ENCODE measurements at regions not wholly inside any gene's neighbourhood (a gene's known extent, or its start where the extent isn't known, plus 50 kb on each side); places are given as distances from the start of the nearest gene placed in this dataset.

- Histone ChIP-seq H3K9ac (ENCODE audit: low read length in 5 of 5) (no peak overlapping the region), H3K27me3 (ENCODE audit: control insufficient read depth in 5 of 5, insufficient read depth in 4 of 5, low read length in 5 of 5) (no peaks in the 10 kb centered on the region), H3K9me3 (ENCODE audit: control insufficient read depth in 5 of 5, low read length in 5 of 5) (peaks cover 0 to 4% (median 0%) of the 10 kb centered on the region in 5 donors), H3K36me3 (ENCODE audit: control insufficient read depth in 5 of 5, insufficient read depth in 5 of 5, low read length in 5 of 5) (no peaks in the 10 kb centered on the region), H3K27ac (ENCODE audit: low read depth, low read length) (no peak overlapping the region), H3K4me1 (ENCODE audit: control insufficient read depth in 5 of 5, insufficient read depth in 5 of 5, low read length in 5 of 5) (no peaks in the 10 kb centered on the region), H3K4me3 (ENCODE audit: low read depth in 1 of 5, low read length in 5 of 5) (no peak overlapping the region)
Measured at GRCh38 chr6:92848901-92849300, 570.5 kb downstream of the EPHA7 start.

GRCh38 chr6:92848459-92848858 is 570.9 kb downstream of the EPHA7 start:
- H3K9me3 ChIP-seq (ENCODE audit: control insufficient read depth in 5 of 5, low read length in 5 of 5), result peaks cover 0 to 4% (median 0%) of the 10 kb centered on the region in 5 donors
- no peak overlapping the region for H3K27ac ChIP-seq (ENCODE audit: low read depth, low read length)
- no peak overlapping the region for H3K9ac ChIP-seq (ENCODE audit: low read length in 5 of 5)
- no peaks in the 10 kb centered on the region for H3K36me3 ChIP-seq (ENCODE audit: control insufficient read depth in 5 of 5, insufficient read depth in 5 of 5, low read length in 5 of 5)
- H3K4me3 ChIP-seq (ENCODE audit: low read depth in 1 of 5, low read length in 5 of 5), result no peak overlapping the region
- no peaks in the 10 kb centered on the region for H3K4me1 ChIP-seq (ENCODE audit: control insufficient read depth in 5 of 5, insufficient read depth in 5 of 5, low read length in 5 of 5)
- no peaks in the 10 kb centered on the region for H3K27me3 ChIP-seq (ENCODE audit: control insufficient read depth in 5 of 5, insufficient read depth in 4 of 5, low read length in 5 of 5)

- peaks cover 0 to 4% (median 0%) of the 10 kb centered on the region in 5 donors for H3K9me3 ChIP-seq (ENCODE audit: control insufficient read depth in 5 of 5, low read length in 5 of 5)
- no peaks in the 10 kb centered on the region for H3K4me1 ChIP-seq (ENCODE audit: control insufficient read depth in 5 of 5, insufficient read depth in 5 of 5, low read length in 5 of 5)
- no peak overlapping the region for H3K27ac ChIP-seq (ENCODE audit: low read depth, low read length)
- no peak overlapping the region for H3K9ac ChIP-seq (ENCODE audit: low read length in 5 of 5)
- no peak overlapping the region for H3K4me3 ChIP-seq (ENCODE audit: low read depth in 1 of 5, low read length in 5 of 5)
- H3K27me3 ChIP-seq (ENCODE audit: control insufficient read depth in 5 of 5, insufficient read depth in 4 of 5, low read length in 5 of 5), result no peaks in the 10 kb centered on the region
- H3K36me3 ChIP-seq (ENCODE audit: control insufficient read depth in 5 of 5, insufficient read depth in 5 of 5, low read length in 5 of 5), result no peaks in the 10 kb centered on the region
Measured at GRCh38 chr6:92847988-92848387, 571.4 kb downstream of the EPHA7 start.

DNA sequence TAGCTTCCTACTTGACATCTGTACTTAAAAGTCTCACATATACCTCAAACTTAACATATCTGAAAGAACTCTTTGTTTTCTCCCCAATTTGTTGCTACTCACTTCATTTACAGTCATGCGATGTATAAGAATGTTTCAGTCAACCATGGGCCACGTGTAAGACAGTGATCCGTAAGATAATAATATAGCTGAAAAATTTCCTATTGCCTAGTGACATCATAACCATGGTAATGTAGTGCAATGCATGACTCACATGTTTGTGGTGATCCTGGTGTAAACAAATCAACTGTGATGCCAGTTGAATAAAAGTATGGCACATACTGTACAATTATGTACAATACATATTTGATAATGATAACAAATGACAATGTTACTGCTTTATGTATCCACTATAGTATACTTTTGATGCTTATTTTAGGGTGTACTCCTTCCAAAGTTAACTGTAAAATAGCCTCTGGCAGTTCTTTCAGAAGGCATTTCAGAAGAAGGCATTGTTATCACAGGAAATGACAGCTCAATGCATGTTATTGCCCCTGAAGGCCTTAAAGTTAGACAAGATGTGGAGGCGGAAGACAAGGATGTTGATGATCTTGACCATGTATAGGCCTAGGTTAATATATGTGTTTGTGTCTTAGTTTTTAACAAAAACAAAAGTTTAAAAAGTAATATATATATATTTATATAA is 579.0 kb downstream of the EPHA7 start:
- Histone ChIP-seq H3K9ac (ENCODE audit: low read length in 5 of 5) (no peak overlapping the region), H3K4me3 (ENCODE audit: low read depth in 1 of 5, low read length in 5 of 5) (no peak overlapping the region), H3K27ac (ENCODE audit: low read depth, low read length) (no peak overlapping the region), H3K27me3 (ENCODE audit: control insufficient read depth in 5 of 5, insufficient read depth in 4 of 5, low read length in 5 of 5) (no peaks in the 10 kb centered on the region), H3K4me1 (ENCODE audit: control insufficient read depth in 5 of 5, insufficient read depth in 5 of 5, low read length in 5 of 5) (no peaks in the 10 kb centered on the region), H3K9me3 (ENCODE audit: control insufficient read depth in 5 of 5, low read length in 5 of 5) (no peaks in the 10 kb centered on the region), H3K36me3 (ENCODE audit: control insufficient read depth in 5 of 5, insufficient read depth in 5 of 5, low read length in 5 of 5) (no peaks in the 10 kb centered on the region)

- no peak overlapping the region for H3K27ac ChIP-seq (ENCODE audit: low read depth, low read length)
- H3K27me3 ChIP-seq (ENCODE audit: control insufficient read depth in 5 of 5, insufficient read depth in 4 of 5, low read length in 5 of 5), result no peaks in the 10 kb centered on the region
- H3K9me3 ChIP-seq (ENCODE audit: control insufficient read depth in 5 of 5, low read length in 5 of 5), result peaks cover 0 to 3% (median 0%) of the 10 kb centered on the region in 5 donors
- no peaks in the 10 kb centered on the region for H3K4me1 ChIP-seq (ENCODE audit: control insufficient read depth in 5 of 5, insufficient read depth in 5 of 5, low read length in 5 of 5)
- H3K36me3 ChIP-seq (ENCODE audit: control insufficient read depth in 5 of 5, insufficient read depth in 5 of 5, low read length in 5 of 5), result no peaks in the 10 kb centered on the region
- H3K4me3 ChIP-seq (ENCODE audit: low read depth in 1 of 5, low read length in 5 of 5), result no peak overlapping the region
- no peak overlapping the region for H3K9ac ChIP-seq (ENCODE audit: low read length in 5 of 5)
Measured at GRCh38 chr6:92828788-92829187, 590.6 kb downstream of the EPHA7 start.

DNA sequence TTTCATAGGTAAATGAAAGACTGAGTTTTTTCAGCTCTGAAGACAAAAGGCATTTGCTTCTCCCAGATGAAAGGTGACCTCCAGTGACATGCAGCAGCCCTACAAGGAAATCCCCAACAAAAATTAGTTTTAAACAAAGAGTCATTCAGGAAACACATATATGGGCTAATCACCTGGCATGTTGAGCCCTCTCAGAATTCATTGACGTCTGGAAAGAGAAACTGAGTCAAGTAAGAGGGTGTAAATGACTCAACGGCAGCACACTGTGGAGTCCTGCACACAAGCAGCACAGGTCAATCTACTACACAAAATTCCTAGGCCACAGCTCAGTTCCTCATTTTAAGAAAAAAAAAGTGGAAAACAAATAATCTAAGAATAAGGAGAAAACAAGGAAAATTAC is 592.3 kb downstream of the EPHA7 start:
- H3K27ac ChIP-seq (ENCODE audit: low read depth, low read length), result no peak overlapping the region
- H3K9me3 ChIP-seq (ENCODE audit: control insufficient read depth in 5 of 5, low read length in 5 of 5), result peaks cover 0 to 3% (median 0%) of the 10 kb centered on the region in 5 donors
- no peak overlapping the region for H3K4me3 ChIP-seq (ENCODE audit: low read depth in 1 of 5, low read length in 5 of 5)
- H3K36me3 ChIP-seq (ENCODE audit: control insufficient read depth in 5 of 5, insufficient read depth in 5 of 5, low read length in 5 of 5), result no peaks in the 10 kb centered on the region
- H3K27me3 ChIP-seq (ENCODE audit: control insufficient read depth in 5 of 5, insufficient read depth in 4 of 5, low read length in 5 of 5), result no peaks in the 10 kb centered on the region
- no peaks in the 10 kb centered on the region for H3K4me1 ChIP-seq (ENCODE audit: control insufficient read depth in 5 of 5, insufficient read depth in 5 of 5, low read length in 5 of 5)
- no peak overlapping the region for H3K9ac ChIP-seq (ENCODE audit: low read length in 5 of 5)

- no peaks in the 10 kb centered on the region for H3K4me1 ChIP-seq (ENCODE audit: control insufficient read depth in 5 of 5, insufficient read depth in 5 of 5, low read length in 5 of 5)
- no peaks in the 10 kb centered on the region for H3K27me3 ChIP-seq (ENCODE audit: control insufficient read depth in 5 of 5, insufficient read depth in 4 of 5, low read length in 5 of 5)
Measured at GRCh38 chr6:92826633-92827032, 592.7 kb downstream of the EPHA7 start.

DNA sequence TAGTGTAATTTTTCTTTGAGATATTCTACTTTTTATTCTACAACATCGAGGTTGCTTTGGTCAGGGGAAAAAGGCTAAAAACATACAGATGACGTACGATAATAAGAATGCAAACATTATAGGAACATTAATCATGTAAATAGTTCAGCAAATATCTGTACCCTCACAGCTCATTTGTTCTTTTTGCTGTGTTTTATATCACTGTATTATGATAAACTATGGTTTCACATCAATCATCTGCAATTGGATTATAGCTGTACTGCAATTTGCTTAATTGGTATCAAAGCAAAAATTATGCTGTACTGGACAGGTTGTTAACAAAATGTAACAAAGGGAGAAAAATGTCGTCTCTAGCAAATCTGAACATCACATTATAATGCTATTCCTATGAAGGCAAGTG is 597.1 kb downstream of the EPHA7 start:
- Histone ChIP-seq H3K4me3 (ENCODE audit: low read depth in 1 of 5, low read length in 5 of 5) (no peak overlapping the region), H3K4me1 (ENCODE audit: control insufficient read depth in 5 of 5, insufficient read depth in 5 of 5, low read length in 5 of 5) (no peaks in the 10 kb centered on the region), H3K27ac (ENCODE audit: low read depth, low read length) (no peak overlapping the region), H3K36me3 (ENCODE audit: control insufficient read depth in 5 of 5, insufficient read depth in 5 of 5, low read length in 5 of 5) (no peaks in the 10 kb centered on the region), H3K9me3 (ENCODE audit: control insufficient read depth in 5 of 5, low read length in 5 of 5) (no peaks in the 10 kb centered on the region), H3K27me3 (ENCODE audit: control insufficient read depth in 5 of 5, insufficient read depth in 4 of 5, low read length in 5 of 5) (no peaks in the 10 kb centered on the region), H3K9ac (ENCODE audit: low read length in 5 of 5) (no peak overlapping the region)

More at GRCh38 chr6:92826633-92827032, 592.7 kb downstream of the EPHA7 start:
- H3K9me3 ChIP-seq (ENCODE audit: control insufficient read depth in 5 of 5, low read length in 5 of 5), result peaks cover 0 to 3% (median 0%) of the 10 kb centered on the region in 5 donors
- no peak overlapping the region for H3K9ac ChIP-seq (ENCODE audit: low read length in 5 of 5)
- H3K36me3 ChIP-seq (ENCODE audit: control insufficient read depth in 5 of 5, insufficient read depth in 5 of 5, low read length in 5 of 5), result no peaks in the 10 kb centered on the region
- no peak overlapping the region for H3K4me3 ChIP-seq (ENCODE audit: low read depth in 1 of 5, low read length in 5 of 5)
- H3K27ac ChIP-seq (ENCODE audit: low read depth, low read length), result no peak overlapping the region

- Histone ChIP-seq H3K36me3 (ENCODE audit: control insufficient read depth in 5 of 5, insufficient read depth in 5 of 5, low read length in 5 of 5) (no peaks in the 10 kb centered on the region), H3K4me1 (ENCODE audit: control insufficient read depth in 5 of 5, insufficient read depth in 5 of 5, low read length in 5 of 5) (no peaks in the 10 kb centered on the region), H3K9me3 (ENCODE audit: control insufficient read depth in 5 of 5, low read length in 5 of 5) (peaks cover 0 to 3% (median 0%) of the 10 kb centered on the region in 5 donors), H3K4me3 (ENCODE audit: low read depth in 1 of 5, low read length in 5 of 5) (no peak overlapping the region), H3K27ac (ENCODE audit: low read depth, low read length) (no peak overlapping the region), H3K27me3 (ENCODE audit: control insufficient read depth in 5 of 5, insufficient read depth in 4 of 5, low read length in 5 of 5) (no peaks in the 10 kb centered on the region), H3K9ac (ENCODE audit: low read length in 5 of 5) (no peak overlapping the region)
Measured at GRCh38 chr6:92820601-92821000, 598.8 kb downstream of the EPHA7 start.

GRCh38 chr6:92810913-92811312 is 608.4 kb downstream of the EPHA7 start:
- Histone ChIP-seq H3K36me3 (ENCODE audit: control insufficient read depth in 5 of 5, insufficient read depth in 5 of 5, low read length in 5 of 5) (no peaks in the 10 kb centered on the region), H3K4me3 (ENCODE audit: low read depth in 1 of 5, low read length in 5 of 5) (no peak overlapping the region), H3K27me3 (ENCODE audit: control insufficient read depth in 5 of 5, insufficient read depth in 4 of 5, low read length in 5 of 5) (no peaks in the 10 kb centered on the region), H3K9ac (ENCODE audit: low read length in 5 of 5) (no peak overlapping the region), H3K27ac (ENCODE audit: low read depth, low read length) (no peak overlapping the region), H3K9me3 (ENCODE audit: control insufficient read depth in 5 of 5, low read length in 5 of 5) (no peaks in the 10 kb centered on the region), H3K4me1 (ENCODE audit: control insufficient read depth in 5 of 5, insufficient read depth in 5 of 5, low read length in 5 of 5) (no peaks in the 10 kb centered on the region)

Data from subcutaneous abdominal adipose tissue (tissue), 5 donors.